Calu3 (cell line): ENCODE measurements at regions not wholly inside any gene's neighbourhood (a gene's known extent, or its start where the extent isn't known, plus 50 kb on each side); places are given as distances from the start of the nearest gene placed in this dataset.

Experiments used
- BruUV-seq: library from RNA; stranded (reverse); fragments of 400-500 nt; replicated peaks from 2 replicates; lab custom pipeline; 2021; lab: Mats Ljungman, UMichigan
- CTCF ChIA-PET: fragments of 300-600 bp; sonication (Branson Sonifier 250); formaldehyde crosslinking; loops from one replicate; lab custom pipeline; 2022; ENCODE audit warnings: antibody characterized with exemption; lab: Charles Lee
- DNase-seq: peaks from one replicate; pipeline ENCODE4 v3.0.0; 2022
- H3K27ac Mint-ChIP-seq: one replicate; pipeline ENCODE4 v1.8.0; 2022; ENCODE audit warnings: mixed read lengths; ENCODE audit not compliant: unreplicated experiment
- H3K27me3 Mint-ChIP-seq: one replicate; pipeline ENCODE4 v1.8.0; 2022; ENCODE audit warnings: mixed read lengths; ENCODE audit not compliant: unreplicated experiment
- H3K36me3 Mint-ChIP-seq: one replicate; pipeline ENCODE4 v1.8.0; 2022; ENCODE audit warnings: mild to moderate bottlenecking, moderate library complexity, mixed read lengths; ENCODE audit not compliant: insufficient read depth, unreplicated experiment
- H3K4me1 Mint-ChIP-seq: one replicate; pipeline ENCODE4 v1.8.0; 2022; ENCODE audit warnings: mild to moderate bottlenecking, low read depth, mixed read lengths; ENCODE audit not compliant: unreplicated experiment
- H3K4me3 Mint-ChIP-seq: one replicate; pipeline ENCODE4 v1.8.0; 2022; ENCODE audit warnings: mild to moderate bottlenecking, low read depth, moderate library complexity, mixed read lengths; ENCODE audit not compliant: unreplicated experiment
- H3K9me3 Mint-ChIP-seq: one replicate; pipeline ENCODE4 v1.8.0; 2022; ENCODE audit warnings: low read depth, mixed read lengths; ENCODE audit not compliant: unreplicated experiment
- CTCF ChIP-seq: fragments of 200-600 bp; IDR thresholded peaks from one replicate; pipeline ENCODE4 v1.8.0; 2022; ENCODE audit warnings: antibody characterized with exemption; ENCODE audit not compliant: unreplicated experiment
- intact Hi-C: fragments of 100-400 bp; cut with micrococcal nuclease; formaldehyde crosslinking; loops from one replicate; pipeline ENCODE4 v1.10.0; 2022; ENCODE audit not compliant: unreplicated experiment

DNA sequence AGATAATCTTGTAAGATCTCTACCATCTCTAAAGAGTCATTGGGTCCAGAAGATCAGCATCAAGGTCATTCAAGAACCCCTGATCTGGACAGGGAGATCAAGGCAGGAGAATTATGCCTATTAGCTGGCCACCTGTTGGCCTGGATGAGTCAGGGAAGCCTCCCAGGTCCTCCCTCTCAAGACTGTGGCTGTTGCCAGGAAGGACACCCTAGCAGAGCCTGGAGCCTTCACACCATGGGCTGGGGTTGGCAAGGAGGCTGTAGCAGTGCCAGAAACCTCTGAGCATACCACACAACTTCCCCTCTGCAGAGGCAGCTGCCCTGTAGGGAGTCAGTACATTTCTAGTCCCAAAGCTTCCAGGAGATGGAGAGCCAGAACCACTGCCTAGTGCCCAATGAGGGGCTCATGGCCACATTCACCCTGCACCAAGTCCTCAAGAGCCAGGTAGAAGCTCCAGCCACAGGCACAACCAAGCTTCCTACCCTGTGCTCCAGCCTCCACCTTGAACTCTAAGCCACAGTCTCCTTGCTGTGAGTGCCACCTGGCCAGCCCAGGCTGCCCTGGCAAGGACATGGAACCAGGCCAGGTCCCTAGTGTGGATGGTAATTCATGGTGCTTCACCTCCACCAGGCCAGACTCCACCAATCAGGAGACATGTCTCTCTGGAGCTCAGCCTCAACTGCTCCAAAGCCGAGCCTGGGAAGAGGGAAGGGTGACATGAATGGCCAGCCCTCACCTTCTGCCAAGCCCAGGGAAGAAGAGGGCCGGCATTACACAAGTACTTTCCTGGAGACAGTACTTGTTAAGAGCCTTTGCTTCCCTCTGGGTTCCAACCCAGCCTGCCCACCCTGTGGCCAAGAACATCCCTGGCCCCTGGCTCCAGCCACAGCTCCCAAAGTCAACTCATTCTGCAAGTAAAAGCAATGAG lies 124.3 kb downstream of the BUD13 start:
- no TSS peak for BruUV-seq
- H3K27ac Mint-ChIP-seq = no peak overlapping the region
- no peaks in the 10 kb centered on the region for H3K4me1 Mint-ChIP-seq
- H3K9me3 Mint-ChIP-seq = no peaks in the 10 kb centered on the region
- H3K36me3 Mint-ChIP-seq = no peaks in the 10 kb centered on the region
- CTCF ChIA-PET = no interaction called here
- H3K4me3 Mint-ChIP-seq = no peak overlapping the region
- TF ChIP-seq CTCF = no peak
- no peak for DNase-seq
- peaks cover 86% of the 10 kb centered on the region for H3K27me3 Mint-ChIP-seq
- intact Hi-C loops = no loop called here

DNA sequence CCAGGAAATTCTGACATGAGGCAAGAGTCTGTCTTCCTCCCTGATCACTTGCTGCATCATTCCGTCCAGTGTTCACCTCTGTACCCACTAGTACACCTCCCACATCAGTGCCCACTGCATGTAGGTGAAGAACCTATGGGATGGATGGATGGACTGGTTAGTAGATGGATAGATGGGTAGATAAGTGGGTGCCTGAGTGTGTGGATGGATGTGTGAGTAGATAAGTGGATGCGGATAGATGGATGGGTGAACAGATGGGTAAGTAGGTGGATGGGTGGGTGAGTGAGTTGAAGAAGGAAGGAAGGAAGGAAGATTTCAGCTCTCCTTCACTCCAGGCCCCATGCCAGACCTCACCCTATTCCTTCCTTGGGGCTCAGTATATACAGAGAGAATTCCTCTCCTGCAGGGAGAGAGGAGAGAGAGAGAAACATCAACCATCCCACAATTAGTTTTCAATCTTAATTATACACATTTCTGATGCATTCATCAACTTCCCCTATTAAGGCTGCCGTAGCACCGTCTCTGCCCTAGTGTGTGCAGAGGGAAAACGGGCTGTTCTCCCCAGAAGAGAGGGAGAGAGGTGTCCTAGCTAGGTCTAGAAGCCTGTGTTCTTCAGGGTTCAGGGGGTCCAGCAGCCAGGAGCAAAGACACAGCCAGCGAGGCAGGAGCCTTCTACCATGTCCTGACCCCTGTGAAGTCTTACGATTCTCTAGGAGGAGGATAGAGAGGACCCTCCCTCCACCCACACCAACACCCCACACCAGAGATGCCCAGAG lies 125.3 kb downstream of the BUD13 start:
- no peak for DNase-seq
- Mint-ChIP-seq H3K4me3 (no peak overlapping the region), H3K9me3 (no peaks in the 10 kb centered on the region), H3K4me1 (no peaks in the 10 kb centered on the region), H3K27me3 (peaks cover 79% of the 10 kb centered on the region), H3K27ac (no peak overlapping the region), H3K36me3 (no peaks in the 10 kb centered on the region)
- CTCF ChIA-PET = no interaction called here
- TF ChIP-seq CTCF = no peak
- intact Hi-C loops = no loop called here
- no TSS peak for BruUV-seq

DNA sequence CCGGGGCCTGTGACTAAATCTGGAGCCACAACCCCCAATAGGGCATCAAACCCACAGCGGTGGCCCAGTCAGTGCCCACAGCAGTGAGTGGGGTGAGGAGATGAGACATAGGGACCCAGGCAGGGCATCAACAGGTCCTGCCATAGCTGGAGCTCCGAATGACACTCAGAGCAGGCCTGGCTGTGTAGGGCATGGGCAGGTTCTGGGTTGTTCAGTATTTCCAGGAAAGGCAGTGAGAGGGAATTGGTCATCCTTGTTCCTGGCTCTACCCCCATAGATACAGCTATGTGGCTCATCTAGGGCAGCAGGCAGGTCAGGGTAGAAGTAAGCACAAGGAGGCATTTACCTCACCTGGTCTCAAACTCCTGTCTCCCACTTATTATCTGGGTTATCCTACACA lies 126.6 kb downstream of the BUD13 start:
- CTCF ChIA-PET = no interaction called here
- peaks cover 79% of the 10 kb centered on the region for H3K27me3 Mint-ChIP-seq
- no peak for DNase-seq
- no peak for TF ChIP-seq CTCF
- H3K4me3 Mint-ChIP-seq = no peak overlapping the region
- H3K27ac Mint-ChIP-seq = no peak overlapping the region
- no peaks in the 10 kb centered on the region for H3K36me3 Mint-ChIP-seq
- BruUV-seq = no TSS peak
- intact Hi-C loops = no loop called here
- no peaks in the 10 kb centered on the region for H3K9me3 Mint-ChIP-seq
- no peaks in the 10 kb centered on the region for H3K4me1 Mint-ChIP-seq

GRCh38 chr11:116644941-116645305 lies 127.9 kb downstream of the BUD13 start:
- no TSS peak for BruUV-seq

More at GRCh38 chr11:116644941-116645305, 127.9 kb downstream of the BUD13 start:
- TF ChIP-seq CTCF = no peak
- no peak overlapping the region for H3K27ac Mint-ChIP-seq
- CTCF ChIA-PET = no interaction called here
- no peaks in the 10 kb centered on the region for H3K36me3 Mint-ChIP-seq
- intact Hi-C loops = loop anchor here (5.0 kb wide), 2 partner anchors 193 to 473 kb away; no protein-coding TSS in a partner anchor
- H3K4me3 Mint-ChIP-seq = no peak overlapping the region
- no peaks in the 10 kb centered on the region for H3K9me3 Mint-ChIP-seq
- peaks cover 75% of the 10 kb centered on the region for H3K27me3 Mint-ChIP-seq
- DNase-seq = no peak
- H3K4me1 Mint-ChIP-seq = no peaks in the 10 kb centered on the region
